Activated T-cell treated with anti-CD3 and anti-CD28 coated beads, Interleukin-2, amount 50 U/mL, for 72 hours (primary cell): ENCODE measurements at regions not wholly inside any gene's neighbourhood (a gene's known extent, or its start where the extent isn't known, plus 50 kb on each side); places are given as distances from the start of the nearest gene placed in this dataset.

Experiments used
- ATAC-seq, 2 donors: fragments of 150-1000 bp; cut with Tn5 transposase; replicated peaks in 1 of 2; 2 replicates each; pipeline ENCODE4 v1.10.0; 2021; ENCODE audit warnings: moderate library complexity in 2 of 2, mild to moderate bottlenecking in 1 of 2
- DNase-seq, 2 donors: peaks; one replicate each; pipeline ENCODE4 v3.0.0; 2021 to 2022; ENCODE audit warnings: mixed read lengths in 1 of 2
- H3K27ac Mint-ChIP-seq: one replicate; pipeline ENCODE4 v1.8.0; 2022; ENCODE audit warnings: mild to moderate bottlenecking, moderate library complexity, mixed read lengths
- H3K27me3 Mint-ChIP-seq: one replicate; pipeline ENCODE4 v1.8.0; 2022; ENCODE audit warnings: low read depth, mixed read lengths
- H3K36me3 Mint-ChIP-seq, 2 donors: one replicate each; pipeline ENCODE4 v1.8.0; 2022; ENCODE audit warnings: mixed read lengths in 2 of 2, mild to moderate bottlenecking in 1 of 2; ENCODE audit not compliant: insufficient read depth in 2 of 2
- H3K4me1 Mint-ChIP-seq: one replicate; pipeline ENCODE4 v1.8.0; 2022; ENCODE audit warnings: low read depth, mixed read lengths
- H3K4me3 Mint-ChIP-seq, 2 donors: one replicate each; pipeline ENCODE4 v1.8.0; 2022; ENCODE audit warnings: mild to moderate bottlenecking in 2 of 2, mixed read lengths in 2 of 2, moderate library complexity in 2 of 2
- H3K9me3 Mint-ChIP-seq, 2 donors: one replicate each; pipeline ENCODE4 v1.8.0; 2022; ENCODE audit warnings: mixed read lengths in 2 of 2

GRCh38 chr6:165229216-165229615 is 80.2 kb downstream of the C6orf118 start:
- no peak overlapping the region for H3K27ac Mint-ChIP-seq
- peaks cover 6 to 8% of the 10 kb centered on the region in 2 donors for H3K9me3 Mint-ChIP-seq
- no peak for ATAC-seq
- no peaks in the 10 kb centered on the region for H3K27me3 Mint-ChIP-seq
- no peak for DNase-seq
- no peaks in the 10 kb centered on the region for H3K4me1 Mint-ChIP-seq
- H3K36me3 Mint-ChIP-seq: no peaks in the 10 kb centered on the region
- no peak overlapping the region for H3K4me3 Mint-ChIP-seq

- H3K9me3 Mint-ChIP-seq: peaks cover 6 to 13% of the 10 kb centered on the region in 2 donors
- DNase-seq (no peak), ATAC-seq (no peak)
- H3K27ac Mint-ChIP-seq: no peak overlapping the region
- no peaks in the 10 kb centered on the region for H3K4me1 Mint-ChIP-seq
- no peak overlapping the region for H3K4me3 Mint-ChIP-seq
- no peaks in the 10 kb centered on the region for H3K36me3 Mint-ChIP-seq
- no peaks in the 10 kb centered on the region for H3K27me3 Mint-ChIP-seq
Observed at GRCh38 chr6:165227644-165228329, 81.6 kb downstream of the C6orf118 start.

GRCh38 chr6:165223736-165224135 is 85.7 kb downstream of the C6orf118 start:
- no peaks in the 10 kb centered on the region for H3K27me3 Mint-ChIP-seq
- no peak for DNase-seq
- H3K4me1 Mint-ChIP-seq: no peaks in the 10 kb centered on the region
- peaks cover 6 to 15% of the 10 kb centered on the region in 2 donors for H3K9me3 Mint-ChIP-seq
- no peaks in the 10 kb centered on the region for H3K36me3 Mint-ChIP-seq
- no peak overlapping the region for H3K27ac Mint-ChIP-seq
- no peak for ATAC-seq
- no peak overlapping the region for H3K4me3 Mint-ChIP-seq

- Mint-ChIP-seq H3K4me1 (no peaks in the 10 kb centered on the region), H3K27me3 (no peaks in the 10 kb centered on the region), H3K36me3 (no peaks in the 10 kb centered on the region), H3K4me3 (no peak overlapping the region), H3K9me3 (peaks cover 6 to 15% of the 10 kb centered on the region in 2 donors), H3K27ac (no peak overlapping the region)
- no peak for DNase-seq
- no peak for ATAC-seq
Observed at GRCh38 chr6:165223101-165223500, 86.3 kb downstream of the C6orf118 start.

- Mint-ChIP-seq H3K36me3 (no peaks in the 10 kb centered on the region), H3K4me1 (no peaks in the 10 kb centered on the region), H3K27ac (no peak overlapping the region), H3K9me3 (peaks cover 6 to 14% of the 10 kb centered on the region in 2 donors), H3K4me3 (no peak overlapping the region), H3K27me3 (no peaks in the 10 kb centered on the region)
- DNase-seq (no peak), ATAC-seq (no peak)
Observed at GRCh38 chr6:165222315-165223025, 86.9 kb downstream of the C6orf118 start.

GRCh38 chr6:165220045-165220444 is 89.4 kb downstream of the C6orf118 start:
- Mint-ChIP-seq H3K36me3 (no peaks in the 10 kb centered on the region), H3K4me3 (no peak overlapping the region), H3K27me3 (no peaks in the 10 kb centered on the region), H3K4me1 (no peaks in the 10 kb centered on the region), H3K27ac (no peak overlapping the region), H3K9me3 (peaks cover 0 to 7% of the 10 kb centered on the region in 2 donors)
- DNase-seq (no peak), ATAC-seq (no peak)

- Mint-ChIP-seq H3K9me3 (peaks cover 0 to 9% of the 10 kb centered on the region in 2 donors), H3K4me3 (no peak overlapping the region), H3K4me1 (no peaks in the 10 kb centered on the region), H3K27ac (no peak overlapping the region), H3K27me3 (no peaks in the 10 kb centered on the region), H3K36me3 (no peaks in the 10 kb centered on the region)
- ATAC-seq: no peak
- no peak for DNase-seq
Observed at GRCh38 chr6:165219629-165220028, 89.8 kb downstream of the C6orf118 start.

- H3K27ac Mint-ChIP-seq: no peak overlapping the region
- ATAC-seq: no peak
- H3K4me3 Mint-ChIP-seq: no peak overlapping the region
Observed at GRCh38 chr6:165218829-165219228, 90.6 kb downstream of the C6orf118 start.

GRCh38 chr6:165206798-165207197 is 102.6 kb downstream of the C6orf118 start:
- Mint-ChIP-seq H3K27me3 (no peaks in the 10 kb centered on the region), H3K4me1 (no peaks in the 10 kb centered on the region), H3K4me3 (no peak overlapping the region), H3K36me3 (no peaks in the 10 kb centered on the region), H3K27ac (no peak overlapping the region), H3K9me3 (peaks cover 2 to 3% of the 10 kb centered on the region in 2 donors)
- ATAC-seq: no peak
- DNase-seq: no peak

More at GRCh38 chr6:165218829-165219228, 90.6 kb downstream of the C6orf118 start:
- no peak for DNase-seq
- no peaks in the 10 kb centered on the region for H3K4me1 Mint-ChIP-seq
- H3K36me3 Mint-ChIP-seq: no peaks in the 10 kb centered on the region
- no peaks in the 10 kb centered on the region for H3K27me3 Mint-ChIP-seq
- peaks cover 1 to 9% of the 10 kb centered on the region in 2 donors for H3K9me3 Mint-ChIP-seq

GRCh38 chr6:165205632-165206031 is 103.8 kb downstream of the C6orf118 start:
- DNase-seq (no peak), ATAC-seq (no peak)
- H3K4me3 Mint-ChIP-seq: no peak overlapping the region
- no peaks in the 10 kb centered on the region for H3K4me1 Mint-ChIP-seq
- no peaks in the 10 kb centered on the region for H3K36me3 Mint-ChIP-seq
- H3K9me3 Mint-ChIP-seq: peaks cover 5 to 6% of the 10 kb centered on the region in 2 donors
- no peak overlapping the region for H3K27ac Mint-ChIP-seq
- H3K27me3 Mint-ChIP-seq: no peaks in the 10 kb centered on the region

- DNase-seq: no peak
- Mint-ChIP-seq H3K27me3 (no peaks in the 10 kb centered on the region), H3K36me3 (no peaks in the 10 kb centered on the region), H3K27ac (no peak overlapping the region), H3K4me3 (no peak overlapping the region), H3K9me3 (peaks cover 8 to 12% of the 10 kb centered on the region in 2 donors), H3K4me1 (no peaks in the 10 kb centered on the region)
- ATAC-seq: no peak
Observed at GRCh38 chr6:165204807-165205545, 104.4 kb downstream of the C6orf118 start.

- DNase-seq (no peak), ATAC-seq (no peak)
- Mint-ChIP-seq H3K4me1 (no peaks in the 10 kb centered on the region), H3K4me3 (no peak overlapping the region), H3K27ac (no peak overlapping the region), H3K9me3 (peaks cover 6 to 15% of the 10 kb centered on the region in 2 donors), H3K27me3 (no peaks in the 10 kb centered on the region), H3K36me3 (no peaks in the 10 kb centered on the region)
Observed at GRCh38 chr6:165200178-165200577, 109.2 kb downstream of the C6orf118 start.

- Mint-ChIP-seq H3K4me3 (no peak overlapping the region), H3K27ac (no peak overlapping the region), H3K27me3 (no peaks in the 10 kb centered on the region), H3K4me1 (no peaks in the 10 kb centered on the region), H3K36me3 (no peaks in the 10 kb centered on the region), H3K9me3 (peaks cover 4 to 5% of the 10 kb centered on the region in 2 donors)
- DNase-seq (no peak), ATAC-seq (no peak)
Observed at GRCh38 chr6:165191461-165191860, 117.9 kb downstream of the C6orf118 start.
